ENCODE measurements at regions not wholly inside any gene's neighbourhood (a gene's known extent, or its start where the extent isn't known, plus 50 kb on each side); places are given as distances from the start of the nearest gene placed in this dataset.

DNA sequence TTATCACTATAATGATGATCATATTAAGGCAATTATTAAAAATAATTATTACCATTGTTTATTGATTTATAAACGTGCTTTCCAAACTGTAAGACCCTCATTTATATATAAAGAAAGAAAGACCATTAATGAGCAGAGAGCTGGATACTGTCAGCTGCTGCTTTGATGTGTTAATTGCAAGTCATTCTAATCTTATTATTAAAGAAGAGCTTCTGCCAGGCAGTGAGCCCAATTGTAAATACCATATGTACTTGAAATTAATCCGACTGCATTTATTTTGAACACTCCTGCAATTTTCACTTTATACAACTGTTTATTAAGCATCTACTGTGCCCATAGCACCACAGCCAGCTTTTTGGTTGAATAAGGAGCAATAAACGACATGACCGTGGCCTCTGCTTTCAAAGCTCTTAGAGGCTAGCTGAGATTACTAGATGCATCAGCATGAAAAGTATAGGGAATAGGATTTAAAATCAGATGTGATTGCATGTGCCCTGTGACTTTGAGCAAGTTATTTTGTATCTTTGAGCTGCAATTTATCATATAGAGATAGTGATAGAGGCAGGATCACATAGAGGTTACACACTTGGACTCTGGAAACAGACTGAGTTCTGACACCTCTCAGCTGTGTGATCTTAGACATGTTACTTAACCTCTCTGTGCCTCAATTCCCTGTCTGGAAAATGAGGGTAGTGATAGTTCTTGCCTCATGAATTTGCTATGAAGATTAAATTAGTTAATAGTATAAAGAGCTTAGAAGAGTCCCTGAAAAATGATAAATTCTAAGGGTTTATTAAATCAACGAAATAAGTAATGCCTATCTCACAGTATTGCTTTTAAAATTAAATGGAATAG lies 83.4 kb downstream of the MYCN start:
- peak; percentile 69 for DNase-seq

DNA sequence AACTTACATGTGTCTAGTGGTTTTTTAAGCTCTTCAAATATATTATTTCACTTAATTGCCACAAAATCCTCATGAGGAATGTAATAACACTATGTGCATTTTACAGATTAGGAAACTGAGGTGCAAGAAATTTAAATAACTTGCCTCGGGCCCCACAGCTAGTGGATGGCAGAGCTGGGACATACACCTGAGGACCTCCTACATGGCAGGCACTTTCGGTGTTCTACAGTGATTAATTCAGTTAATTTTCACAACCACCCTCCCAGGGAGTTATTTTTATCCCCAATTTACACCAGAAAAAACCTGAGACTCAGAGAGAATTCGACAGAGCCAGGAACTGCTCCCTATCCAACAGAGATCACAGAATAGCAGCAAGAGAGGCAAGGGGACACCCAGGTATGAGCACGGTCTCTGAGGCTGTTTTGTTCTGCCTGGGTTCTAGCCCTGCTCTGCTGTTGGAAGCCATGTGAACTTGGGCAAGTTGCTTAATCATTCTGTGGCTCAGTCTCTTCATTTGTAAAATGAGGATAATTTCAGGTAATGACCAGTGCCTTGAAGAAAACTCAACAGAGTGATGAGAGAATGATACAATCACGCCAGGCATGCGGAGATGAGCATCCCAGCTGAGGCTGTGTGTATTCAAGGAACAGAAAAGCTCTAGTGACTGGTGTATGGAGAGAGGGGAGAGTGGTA lies 82.3 kb downstream of the MYCN start:
- DNase-seq, result no peak

DNA sequence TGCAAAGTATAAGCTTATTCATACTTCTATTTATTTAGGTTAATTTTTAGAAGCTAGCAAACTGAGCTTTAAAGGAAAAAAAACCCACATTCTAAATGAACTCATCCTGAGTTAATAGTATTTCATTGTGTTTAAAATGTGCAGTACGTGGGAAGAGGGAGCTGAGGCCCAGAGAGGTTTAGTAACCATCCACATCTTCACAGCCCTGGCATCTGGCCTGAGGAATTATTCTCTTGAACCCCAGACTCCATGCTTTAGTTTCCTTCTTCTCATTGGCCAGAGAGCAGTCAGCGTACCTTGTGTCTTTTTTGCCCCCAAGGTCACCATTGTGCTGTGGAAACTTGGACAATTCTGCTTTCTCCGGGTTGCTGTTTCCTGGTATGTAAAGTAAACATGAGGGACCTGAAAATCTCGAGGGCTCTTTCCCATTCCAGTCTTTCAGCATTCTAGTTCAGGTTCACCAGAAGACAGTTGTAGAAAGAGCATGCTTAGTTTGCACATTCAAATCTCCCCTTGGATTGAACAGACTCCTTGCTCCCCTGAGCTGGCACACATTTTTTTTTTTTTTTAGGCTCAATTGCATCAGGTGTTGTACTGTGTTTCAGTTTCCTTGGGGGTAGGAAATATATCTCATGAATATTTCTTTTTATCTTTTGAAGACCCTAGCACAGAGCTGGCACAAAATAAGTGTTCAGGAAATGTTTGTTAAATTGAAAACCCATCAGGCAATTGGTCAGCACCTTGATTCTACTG lies 81.4 kb downstream of the MYCN start:
- DNase-seq, result no peak

DNA sequence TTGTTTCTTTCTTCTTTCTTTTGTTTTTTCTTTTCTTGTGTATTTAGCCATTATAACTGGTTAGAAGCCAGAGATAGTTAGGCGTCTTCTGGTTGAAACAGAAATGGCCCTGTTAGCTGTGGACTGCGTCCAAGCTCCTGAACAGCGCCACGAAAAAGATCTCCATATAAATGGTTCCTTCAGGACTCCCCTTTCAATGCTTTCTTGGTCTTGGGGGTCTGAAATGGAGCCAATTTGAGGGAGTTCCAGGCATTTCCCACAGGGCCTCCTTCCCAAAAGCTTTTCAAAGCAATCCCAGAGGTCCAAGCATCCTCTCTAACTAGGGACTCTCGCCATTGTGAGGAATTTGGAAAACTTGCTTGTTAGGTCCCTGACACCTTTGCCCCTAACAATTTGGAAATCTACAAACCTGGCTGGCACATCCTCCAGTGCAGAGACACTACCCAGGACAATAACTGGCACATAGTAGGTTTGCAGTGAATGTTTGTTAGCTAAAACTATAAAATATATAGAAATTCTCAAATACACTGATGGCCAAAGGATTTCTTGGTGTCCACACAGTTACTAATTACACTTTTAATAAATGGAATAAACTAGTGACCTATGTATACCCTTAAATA lies 80.1 kb downstream of the MYCN start:
- no peak for DNase-seq

DNA sequence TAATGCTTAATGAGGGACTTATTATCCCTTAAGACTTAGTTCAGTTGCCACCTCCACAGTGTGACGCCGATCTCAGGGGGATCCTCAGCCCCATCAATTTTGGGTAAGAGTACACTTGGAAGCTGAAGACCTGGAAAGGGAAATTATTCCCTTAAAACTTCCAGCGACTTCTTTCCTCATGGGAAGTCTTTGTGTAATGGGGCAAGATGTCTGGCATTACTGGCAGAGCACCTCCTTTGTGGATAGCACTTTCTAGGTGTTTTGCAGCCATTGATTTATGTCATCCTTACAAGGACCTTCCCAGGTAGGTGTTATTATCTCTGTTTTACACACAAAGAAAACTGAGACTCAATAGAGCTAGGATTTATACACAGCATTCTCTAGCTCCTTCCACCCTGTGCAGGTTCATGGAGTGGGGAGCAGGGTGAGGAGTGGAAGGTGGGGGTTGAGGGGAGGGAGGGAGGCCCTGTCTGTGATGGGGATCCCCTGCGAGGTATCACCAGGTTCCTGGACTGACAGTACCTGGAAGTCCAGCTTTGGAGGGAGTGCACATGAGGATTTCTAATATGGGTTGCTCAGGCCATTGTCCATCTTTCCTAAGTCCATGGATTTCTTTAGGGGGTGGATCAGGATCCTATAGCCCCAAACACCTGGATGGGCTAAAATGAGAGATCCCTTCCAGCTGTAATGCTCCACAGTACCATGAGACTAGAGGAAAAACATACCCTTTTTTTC lies 79.4 kb downstream of the MYCN start:
- DNase-seq, result no peak

DNA sequence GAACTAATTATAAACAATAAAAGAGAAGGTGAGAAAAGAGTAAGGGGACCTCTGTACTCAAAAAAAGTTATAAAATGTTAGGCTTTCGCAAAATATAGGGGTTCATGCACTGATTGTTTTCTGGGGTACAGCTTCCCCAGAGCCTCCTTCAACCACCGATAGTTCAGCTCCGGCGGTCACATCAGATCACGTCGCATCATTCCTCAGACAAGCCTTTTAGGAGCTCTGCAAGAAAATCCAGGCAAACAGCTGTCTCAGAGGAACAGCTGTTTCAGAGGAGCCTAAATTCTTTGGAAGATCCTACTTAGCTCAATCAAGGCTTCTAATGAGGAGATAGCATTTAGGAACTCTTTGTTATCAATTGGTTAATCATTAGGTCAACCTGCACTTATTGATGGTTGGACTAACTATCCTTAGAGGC lies 78.7 kb downstream of the MYCN start:
- no peak for DNase-seq

DNA sequence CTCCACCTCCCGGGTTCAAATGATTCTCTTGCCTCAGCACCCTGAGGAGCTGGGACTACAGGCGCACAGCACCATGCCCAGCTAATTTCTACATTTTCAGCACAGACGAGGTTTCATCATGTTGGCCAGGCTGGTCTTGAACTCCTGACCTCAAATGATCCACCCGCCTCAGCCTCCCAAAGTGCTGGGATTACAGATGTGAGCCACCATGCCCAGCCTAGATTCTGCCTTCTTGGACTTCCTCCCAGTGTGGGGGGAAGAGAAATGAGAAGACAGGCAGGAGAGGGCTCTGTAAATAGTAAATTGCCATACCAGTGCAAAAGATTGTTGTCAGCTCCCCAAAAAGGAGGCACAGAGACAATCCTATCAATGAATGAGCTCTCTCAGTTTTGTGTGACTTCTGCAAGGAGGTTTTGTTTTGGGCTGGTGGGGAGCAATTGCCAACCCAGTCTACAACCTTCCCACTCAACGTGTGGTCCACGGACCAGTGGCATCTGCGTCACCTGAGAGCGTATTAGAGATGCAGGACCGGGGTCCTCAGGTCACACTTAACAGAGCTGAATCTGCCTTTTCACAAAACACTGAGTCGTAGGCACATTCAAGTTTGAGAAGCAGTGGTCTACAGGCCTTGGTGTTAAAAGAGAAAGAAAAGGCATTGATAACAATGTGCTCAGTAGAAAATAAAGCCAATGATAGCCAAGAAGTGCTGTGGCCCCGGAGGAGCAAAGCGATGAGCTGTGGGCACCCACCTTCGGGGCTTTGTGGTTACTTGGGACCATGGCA lies 78.1 kb downstream of the MYCN start:
- no peak for DNase-seq

DNA sequence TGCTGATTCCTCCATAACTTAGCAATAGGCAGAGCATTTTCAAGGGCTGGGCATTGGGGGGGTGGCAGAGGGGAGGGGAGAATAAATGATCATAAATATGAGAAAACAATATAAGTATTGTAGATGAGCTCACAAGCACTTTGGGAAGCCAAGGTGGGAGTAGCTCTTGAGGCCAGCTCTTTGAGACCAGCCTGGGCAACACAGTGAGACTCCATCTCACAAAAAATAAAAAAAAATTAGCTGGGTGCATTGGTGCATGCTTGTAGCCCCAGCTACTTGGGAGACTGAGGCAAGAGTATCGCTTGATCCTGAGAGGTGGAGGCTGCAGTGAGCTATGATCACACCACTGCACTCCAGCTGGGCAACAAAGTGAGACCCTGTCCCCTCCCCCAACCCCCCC lies 75.9 kb downstream of the MYCN start:
- DNase-seq, result no peak

DNA sequence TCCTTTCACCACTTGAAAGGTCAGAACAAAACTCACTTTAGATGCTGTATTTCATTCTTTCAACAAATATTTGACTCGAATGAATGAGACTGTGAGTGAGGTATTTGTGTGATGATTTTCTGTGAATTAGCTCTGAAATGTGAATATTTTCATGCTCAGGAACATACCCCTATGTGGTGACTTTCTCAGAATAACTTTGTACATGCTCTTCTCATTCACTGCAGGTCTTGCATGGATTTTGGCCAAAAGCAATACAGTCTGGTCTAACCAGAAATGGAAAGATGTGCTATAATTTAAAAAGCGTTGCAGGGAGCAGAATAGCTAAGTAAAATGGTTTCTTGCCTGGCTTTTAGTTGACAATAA lies 75.5 kb downstream of the MYCN start:
- DNase-seq, result no peak

DNA sequence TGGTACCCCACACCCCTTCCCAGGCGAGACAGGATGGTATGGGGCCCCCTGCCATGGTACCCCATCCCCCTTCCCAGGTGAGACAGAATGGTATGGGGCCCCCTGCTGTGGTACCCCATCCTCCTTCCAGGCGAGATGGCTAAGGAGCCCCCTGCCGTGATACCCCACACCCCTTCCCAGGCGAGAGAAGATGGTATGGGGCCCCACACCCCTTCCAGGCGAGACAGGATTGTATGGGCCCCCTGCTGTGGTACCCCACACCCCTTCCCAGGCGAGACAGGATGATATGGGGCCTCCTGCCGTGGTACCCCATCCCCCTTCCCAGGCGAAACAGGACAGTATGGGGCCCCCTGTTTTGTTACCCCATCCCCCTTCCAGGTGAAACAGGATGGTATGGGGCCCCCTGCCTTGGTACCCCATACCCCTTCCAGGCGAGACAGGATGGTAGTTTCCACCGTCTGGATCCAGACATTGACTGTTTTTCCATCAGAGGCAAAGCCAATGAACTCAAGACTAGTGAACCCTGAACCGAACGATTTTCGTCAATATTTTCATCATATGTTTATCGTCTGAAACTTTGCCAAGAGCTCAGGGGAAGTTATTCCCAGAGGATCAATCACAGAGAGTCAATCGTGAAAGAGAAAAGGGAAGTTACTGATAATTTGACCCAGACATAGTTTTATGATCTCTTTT lies 75.0 kb downstream of the MYCN start:
- DNase-seq, result no peak

DNA sequence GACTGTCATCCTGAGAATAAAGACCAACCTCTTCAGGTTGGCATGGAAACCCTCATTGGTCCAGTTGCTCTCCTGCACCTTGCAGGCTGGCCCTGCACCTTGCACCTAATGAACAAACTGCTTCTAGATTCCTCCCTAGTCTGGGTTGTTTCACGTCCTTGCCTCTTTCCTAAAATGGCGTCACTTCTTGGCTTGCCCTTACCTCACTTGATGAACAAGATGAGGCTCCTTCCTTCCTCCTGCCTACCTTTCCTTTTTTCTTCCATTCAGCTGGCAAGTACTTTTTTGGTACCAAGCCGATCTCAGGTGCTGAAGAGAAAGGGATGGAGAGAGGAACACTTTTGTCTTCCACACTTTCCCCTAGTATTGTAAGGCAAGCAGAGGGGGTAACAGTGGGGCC lies 74.5 kb downstream of the MYCN start:
- no peak for DNase-seq

DNA sequence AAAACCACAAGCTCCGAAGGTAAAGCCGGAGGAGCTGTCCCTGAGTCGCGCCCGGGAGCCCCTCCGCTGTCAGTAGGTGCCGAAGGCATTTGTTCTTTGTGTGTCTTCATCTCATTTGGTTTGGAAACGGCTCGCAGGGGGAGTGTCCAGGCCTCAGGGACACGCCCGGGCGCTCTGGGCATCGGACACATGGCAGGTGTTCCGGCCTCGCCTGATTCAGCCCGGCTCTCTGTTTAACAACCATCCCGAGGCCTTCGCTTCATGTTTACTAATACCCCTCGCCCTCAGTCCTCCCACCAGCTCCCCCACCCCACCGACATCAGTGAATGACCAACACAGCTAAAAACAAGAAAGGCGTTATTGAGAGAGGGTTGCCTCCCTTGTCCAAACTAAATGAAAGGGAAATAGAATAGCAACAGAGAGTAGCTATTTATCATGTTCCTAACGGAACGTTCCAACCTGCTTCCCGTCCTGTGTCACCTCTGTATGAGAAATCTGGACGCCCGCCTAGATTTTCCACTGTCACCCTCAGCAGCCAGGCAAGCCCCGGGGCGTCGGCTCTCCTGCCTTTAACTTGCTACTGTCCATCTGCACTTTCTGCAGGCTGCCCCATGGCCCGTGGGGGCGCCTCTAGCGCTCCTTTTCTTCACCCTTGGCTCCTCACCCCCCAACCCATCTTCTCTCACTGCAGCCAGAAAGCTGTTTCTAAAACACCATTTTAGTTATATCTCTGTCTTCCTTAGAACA lies 73.9 kb downstream of the MYCN start:
- no peak for DNase-seq

DNA sequence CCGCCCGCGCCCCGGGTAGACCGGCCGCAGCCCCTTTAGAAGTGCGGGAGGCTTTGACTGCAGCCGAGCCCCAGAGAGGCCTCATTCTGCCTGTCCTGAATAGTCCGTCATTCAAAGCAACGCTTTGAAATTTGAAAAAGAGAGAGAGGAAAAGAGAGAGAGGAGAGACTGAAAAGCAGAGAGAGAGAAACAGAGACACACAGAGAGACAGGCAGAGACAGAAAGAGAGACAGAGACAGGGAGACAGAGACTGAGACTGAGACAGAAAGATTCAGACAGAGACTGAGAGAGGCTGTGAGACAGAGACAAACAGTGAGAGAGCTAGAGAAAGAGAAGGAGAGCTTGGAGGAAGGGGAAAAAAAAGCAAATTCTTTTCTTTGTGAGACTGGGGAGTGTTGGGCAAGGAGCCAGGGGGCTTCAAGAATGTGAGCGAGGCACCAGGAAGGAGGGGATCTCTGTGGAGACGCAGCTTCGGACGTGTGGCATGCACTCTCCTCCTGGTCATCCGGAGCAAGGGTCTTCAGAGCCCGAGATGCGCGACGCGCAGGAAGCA lies 73.1 kb downstream of the MYCN start:
- no peak for DNase-seq

DNA sequence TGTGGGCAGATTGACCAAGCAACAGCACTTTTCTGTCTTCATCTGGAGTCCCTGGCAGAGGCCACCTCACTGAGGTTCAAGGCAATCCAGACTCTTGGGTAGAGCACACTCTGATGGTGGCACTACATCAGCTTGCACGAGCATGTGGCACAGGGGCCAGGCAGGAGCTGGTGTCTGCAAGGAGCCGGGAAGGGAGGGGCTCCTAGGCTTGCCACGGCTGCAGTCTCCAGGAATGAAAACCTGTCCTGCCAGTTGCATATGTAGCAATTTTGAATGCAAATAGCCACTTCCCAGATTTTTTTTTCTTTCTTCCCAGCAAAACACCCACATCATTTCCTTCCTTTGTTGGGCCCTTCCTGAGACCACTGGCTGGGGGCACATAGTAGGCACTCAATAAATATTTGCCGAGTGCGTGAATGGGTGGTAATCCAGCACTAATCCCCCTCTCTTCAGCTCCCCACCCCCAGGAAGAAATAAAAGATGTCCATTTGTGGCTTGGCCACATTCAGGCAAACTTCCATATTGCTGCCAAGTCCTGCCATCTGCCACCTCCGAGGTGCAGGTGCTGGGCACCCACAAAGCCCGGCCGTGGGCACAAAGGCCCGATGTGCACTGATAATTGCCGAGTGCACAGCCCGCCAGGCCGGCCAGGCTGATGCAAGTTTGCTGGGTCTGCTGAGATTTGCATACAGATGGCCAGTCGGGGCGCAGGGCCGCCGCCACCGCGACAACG lies 72.4 kb downstream of the MYCN start:
- peak; percentile 49 for DNase-seq

DNA sequence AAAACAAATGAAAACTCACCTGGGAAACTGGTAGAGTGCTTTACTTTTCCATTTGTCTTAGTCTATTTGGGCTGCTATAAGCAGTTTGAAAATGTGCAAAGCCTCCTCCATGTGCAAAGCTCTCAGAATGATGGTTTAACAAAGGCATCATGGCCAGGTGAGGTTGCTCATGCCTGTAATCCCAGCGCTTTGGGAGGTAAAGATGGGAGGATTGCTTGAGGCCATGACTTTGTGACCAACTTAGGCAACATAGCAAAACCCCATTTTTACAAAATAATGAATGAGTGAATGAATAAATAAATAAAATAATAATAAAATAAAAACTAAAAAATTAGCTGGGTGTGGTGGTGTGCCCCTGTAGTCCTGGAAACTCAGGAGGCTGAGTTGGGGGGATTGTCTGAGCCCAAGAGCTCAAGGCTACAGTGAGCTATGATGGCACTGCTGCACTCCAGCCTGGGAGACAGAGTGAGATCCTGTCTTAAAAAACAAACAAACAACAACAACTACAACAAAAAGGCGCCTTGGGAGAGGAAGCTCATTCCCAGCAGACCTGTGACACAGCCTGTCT lies 71.8 kb downstream of the MYCN start:
- no peak for DNase-seq

DNA sequence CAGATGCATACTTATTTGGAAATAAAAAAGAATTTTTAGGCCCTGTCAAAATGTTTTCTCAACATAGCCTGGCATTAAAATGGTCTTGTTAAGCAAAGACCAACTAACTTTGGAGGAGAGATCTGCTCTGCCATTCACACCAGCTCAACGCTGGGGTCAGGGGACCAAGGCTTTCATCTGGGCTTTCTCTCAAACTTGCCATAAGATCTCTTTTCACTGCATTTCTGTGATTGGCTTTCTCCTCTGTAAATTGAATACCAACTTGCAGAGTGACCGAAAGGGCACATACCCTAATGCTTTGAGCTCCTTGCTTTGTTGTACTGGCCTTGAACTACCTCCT lies 71.2 kb downstream of the MYCN start:
- no peak for DNase-seq

DNA sequence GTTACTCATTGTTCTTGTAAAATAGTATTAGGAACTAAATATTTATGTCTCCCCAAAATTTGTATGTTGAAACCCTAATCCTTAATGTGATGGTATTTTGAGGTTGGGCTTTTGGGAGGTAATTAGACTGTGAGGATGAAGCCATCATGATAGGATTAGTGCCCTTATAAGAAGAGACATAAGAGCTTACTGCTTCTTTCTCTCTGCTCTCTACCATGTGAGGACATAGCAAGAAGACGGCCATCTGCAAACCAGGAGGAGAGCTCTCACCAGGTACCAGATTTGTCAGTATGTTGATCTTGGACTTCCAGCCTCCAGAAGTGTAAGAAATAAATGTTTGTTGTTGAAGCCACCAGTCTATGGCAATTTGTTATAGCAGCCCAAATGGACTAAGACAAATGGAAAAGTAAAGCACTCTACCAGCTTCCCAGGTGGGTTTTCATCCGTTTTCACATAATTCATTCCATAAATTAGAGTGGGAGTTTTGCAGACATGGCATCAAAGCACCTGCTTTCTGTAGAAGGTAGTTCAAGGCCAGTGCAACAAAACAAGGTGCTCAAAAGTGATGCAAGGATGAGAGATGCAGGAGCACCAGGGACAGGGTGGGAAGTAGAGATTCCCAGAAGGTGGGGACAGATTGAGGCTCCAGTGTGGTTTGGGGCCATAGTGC lies 70.7 kb downstream of the MYCN start:
- no peak for DNase-seq

DNA sequence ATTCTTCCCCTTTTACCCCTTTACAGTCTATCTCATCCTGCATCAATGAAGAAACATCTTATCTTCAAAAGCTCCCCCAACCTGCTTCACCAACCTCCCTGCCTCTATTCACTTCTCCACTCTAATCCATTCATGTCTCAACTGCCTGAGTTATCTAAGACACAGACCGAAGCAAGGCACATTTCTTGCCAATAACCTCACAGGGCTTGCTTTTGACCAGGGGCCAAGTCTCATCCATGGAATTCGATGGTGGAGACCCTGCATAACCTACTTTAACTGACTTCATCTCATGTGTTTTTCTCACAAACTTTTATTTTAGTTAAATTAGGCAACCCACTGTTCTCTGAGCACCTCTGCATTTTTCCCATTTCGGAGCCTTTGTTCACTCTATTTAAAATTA lies 69.7 kb downstream of the MYCN start:
- no peak for DNase-seq

DNA sequence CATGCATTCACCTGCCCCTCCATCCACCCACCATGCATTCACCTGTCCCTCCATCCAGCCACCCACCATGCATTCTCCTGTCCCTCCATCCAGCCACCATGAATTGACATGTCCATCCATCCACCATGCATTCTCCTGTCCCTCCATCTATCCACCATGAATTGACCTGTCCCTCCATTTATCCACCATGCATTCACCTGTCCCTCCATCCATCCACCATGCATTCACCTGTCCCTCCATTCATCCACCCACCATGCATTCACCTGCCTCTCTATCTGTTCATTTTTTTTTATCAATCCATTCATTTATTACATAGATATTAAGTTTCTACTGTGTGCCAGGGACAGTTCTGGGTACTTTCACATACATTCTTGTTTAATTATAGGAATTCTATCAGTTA lies 69.2 kb downstream of the MYCN start:
- DNase-seq, result no peak
